ENCODE measurements at regions not wholly inside any gene's neighbourhood (a gene's known extent, or its start where the extent isn't known, plus 50 kb on each side); places are given as distances from the start of the nearest gene placed in this dataset.
"Not testable (repeated sequence)": the region's sequence is repeated elsewhere in the genome, so short reads cannot be mapped to it uniquely, and the experiment has no call there.

GRCh38 chrX:3512150-3512549, 165.7 kb upstream of the MXRA5 start:
- not testable (repeated sequence) for H3K36me3 ChIP-seq (ENCODE audit: control insufficient read depth, insufficient read depth, low read length); H3K4me1 ChIP-seq (ENCODE audit: control insufficient read depth, insufficient read depth, low read length, poor library complexity, severe bottlenecking); H3K27ac ChIP-seq (ENCODE audit: low read depth, low read length, severe bottlenecking); H3K9me3 ChIP-seq (ENCODE audit: control insufficient read depth, low read length); H3K4me3 ChIP-seq (ENCODE audit: extremely low read depth, insufficient read depth, low read length, poor library complexity, severe bottlenecking)
- no CpG with 5 or more reads among the region's 10 CpGs for WGBS, 2 experiments (ENCODE audit: insufficient coverage in 2 of 2)

- Histone ChIP-seq H3K4me3 (ENCODE audit: extremely low read depth, insufficient read depth, low read length, poor library complexity, severe bottlenecking) (no peak overlapping the region), H3K36me3 (ENCODE audit: control insufficient read depth, insufficient read depth, low read length) (no peaks in the 10 kb centered on the region), H3K9me3 (ENCODE audit: control insufficient read depth, low read length) (no peaks in the 10 kb centered on the region), H3K27ac (ENCODE audit: low read depth, low read length, severe bottlenecking) (no peak overlapping the region), H3K4me1 (ENCODE audit: control insufficient read depth, insufficient read depth, low read length, poor library complexity, severe bottlenecking) (no peaks in the 10 kb centered on the region)
- WGBS, 2 experiments (ENCODE audit: insufficient coverage in 2 of 2) = 90% methylated on average over 2 of the region's 4 CpGs; no CpG with 5 or more reads in 1 of the 2 experiments
Observed at GRCh38 chrX:3509934-3510333, 163.5 kb upstream of the MXRA5 start.

GRCh38 chrX:3504916-3505315, 158.5 kb upstream of the MXRA5 start:
- Histone ChIP-seq H3K9me3 (ENCODE audit: control insufficient read depth, low read length) (no peaks in the 10 kb centered on the region), H3K36me3 (ENCODE audit: control insufficient read depth, insufficient read depth, low read length) (no peaks in the 10 kb centered on the region), H3K4me1 (ENCODE audit: control insufficient read depth, insufficient read depth, low read length, poor library complexity, severe bottlenecking) (no peaks in the 10 kb centered on the region), H3K27ac (ENCODE audit: low read depth, low read length, severe bottlenecking) (no peak overlapping the region), H3K4me3 (ENCODE audit: extremely low read depth, insufficient read depth, low read length, poor library complexity, severe bottlenecking) (no peak overlapping the region)
- WGBS, 2 experiments (ENCODE audit: insufficient coverage in 2 of 2) = 100% methylated on average over 1 of the region's 3 CpGs; no CpG with 5 or more reads in 1 of the 2 experiments

- WGBS, 2 experiments (ENCODE audit: insufficient coverage in 2 of 2) = 85 to 92% methylated on average over 9 of the region's 21 CpGs
- H3K27ac ChIP-seq (ENCODE audit: low read depth, low read length, severe bottlenecking) = no peak overlapping the region
- H3K9me3 ChIP-seq (ENCODE audit: control insufficient read depth, low read length) = no peaks in the 10 kb centered on the region
- no peak overlapping the region for H3K4me3 ChIP-seq (ENCODE audit: extremely low read depth, insufficient read depth, low read length, poor library complexity, severe bottlenecking)
- H3K4me1 ChIP-seq (ENCODE audit: control insufficient read depth, insufficient read depth, low read length, poor library complexity, severe bottlenecking) = no peaks in the 10 kb centered on the region
- H3K36me3 ChIP-seq (ENCODE audit: control insufficient read depth, insufficient read depth, low read length) = no peaks in the 10 kb centered on the region
Observed at GRCh38 chrX:3501833-3502535, 155.5 kb upstream of the MXRA5 start.

- 85 to 97% methylated on average over 5 of the region's 12 CpGs for WGBS, 2 experiments (ENCODE audit: insufficient coverage in 2 of 2)
Observed at GRCh38 chrX:3495836-3496769, 149.7 kb upstream of the MXRA5 start.

GRCh38 chrX:3493605-3494004, 147.2 kb upstream of the MXRA5 start:
- Histone ChIP-seq H3K36me3 (ENCODE audit: control insufficient read depth, insufficient read depth, low read length) (no peaks in the 10 kb centered on the region), H3K27ac (ENCODE audit: low read depth, low read length, severe bottlenecking) (no peak overlapping the region), H3K9me3 (ENCODE audit: control insufficient read depth, low read length) (no peaks in the 10 kb centered on the region), H3K4me3 (ENCODE audit: extremely low read depth, insufficient read depth, low read length, poor library complexity, severe bottlenecking) (no peak overlapping the region), H3K4me1 (ENCODE audit: control insufficient read depth, insufficient read depth, low read length, poor library complexity, severe bottlenecking) (no peaks in the 10 kb centered on the region)

More at GRCh38 chrX:3495836-3496769, 149.7 kb upstream of the MXRA5 start:
- not testable (repeated sequence) for H3K4me3 ChIP-seq (ENCODE audit: extremely low read depth, insufficient read depth, low read length, poor library complexity, severe bottlenecking); H3K9me3 ChIP-seq (ENCODE audit: control insufficient read depth, low read length); H3K36me3 ChIP-seq (ENCODE audit: control insufficient read depth, insufficient read depth, low read length); H3K27ac ChIP-seq (ENCODE audit: low read depth, low read length, severe bottlenecking); H3K4me1 ChIP-seq (ENCODE audit: control insufficient read depth, insufficient read depth, low read length, poor library complexity, severe bottlenecking)

GRCh38 chrX:3485727-3486126, 139.3 kb upstream of the MXRA5 start:
- Histone ChIP-seq H3K4me3 (ENCODE audit: extremely low read depth, insufficient read depth, low read length, poor library complexity, severe bottlenecking) (no peak overlapping the region), H3K4me1 (ENCODE audit: control insufficient read depth, insufficient read depth, low read length, poor library complexity, severe bottlenecking) (no peaks in the 10 kb centered on the region), H3K36me3 (ENCODE audit: control insufficient read depth, insufficient read depth, low read length) (no peaks in the 10 kb centered on the region), H3K9me3 (ENCODE audit: control insufficient read depth, low read length) (no peaks in the 10 kb centered on the region), H3K27ac (ENCODE audit: low read depth, low read length, severe bottlenecking) (no peak overlapping the region)
- WGBS, 2 experiments (ENCODE audit: insufficient coverage in 2 of 2) = 83% methylated on average over 3 of the region's 8 CpGs; no CpG with 5 or more reads in 1 of the 2 experiments

- Histone ChIP-seq H3K36me3 (ENCODE audit: control insufficient read depth, insufficient read depth, low read length) (no peaks in the 10 kb centered on the region), H3K4me3 (ENCODE audit: extremely low read depth, insufficient read depth, low read length, poor library complexity, severe bottlenecking) (no peak overlapping the region), H3K4me1 (ENCODE audit: control insufficient read depth, insufficient read depth, low read length, poor library complexity, severe bottlenecking) (no peaks in the 10 kb centered on the region), H3K9me3 (ENCODE audit: control insufficient read depth, low read length) (no peaks in the 10 kb centered on the region), H3K27ac (ENCODE audit: low read depth, low read length, severe bottlenecking) (no peak overlapping the region)
- no CpG with 5 or more reads among the region's 4 CpGs for WGBS, 2 experiments (ENCODE audit: insufficient coverage in 2 of 2)
Observed at GRCh38 chrX:3479026-3479425, 132.6 kb upstream of the MXRA5 start.

GRCh38 chrX:3476973-3477372, 130.5 kb upstream of the MXRA5 start:
- Histone ChIP-seq H3K27ac (ENCODE audit: low read depth, low read length, severe bottlenecking) (no peak overlapping the region), H3K4me3 (ENCODE audit: extremely low read depth, insufficient read depth, low read length, poor library complexity, severe bottlenecking) (no peak overlapping the region), H3K9me3 (ENCODE audit: control insufficient read depth, low read length) (no peaks in the 10 kb centered on the region), H3K4me1 (ENCODE audit: control insufficient read depth, insufficient read depth, low read length, poor library complexity, severe bottlenecking) (no peaks in the 10 kb centered on the region), H3K36me3 (ENCODE audit: control insufficient read depth, insufficient read depth, low read length) (no peaks in the 10 kb centered on the region)
- WGBS, 2 experiments (ENCODE audit: insufficient coverage in 2 of 2) = 93 to 100% methylated on average over 3 of the region's 4 CpGs

- H3K27ac ChIP-seq (ENCODE audit: low read depth, low read length, severe bottlenecking); H3K36me3 ChIP-seq (ENCODE audit: control insufficient read depth, insufficient read depth, low read length); H3K4me3 ChIP-seq (ENCODE audit: extremely low read depth, insufficient read depth, low read length, poor library complexity, severe bottlenecking); H3K4me1 ChIP-seq (ENCODE audit: control insufficient read depth, insufficient read depth, low read length, poor library complexity, severe bottlenecking); H3K9me3 ChIP-seq (ENCODE audit: control insufficient read depth, low read length): not testable (repeated sequence)
- 80 to 89% methylated on average over 4 to 6 of the region's 7 CpGs for WGBS, 2 experiments (ENCODE audit: insufficient coverage in 2 of 2)
Observed at GRCh38 chrX:3470211-3470679, 123.8 kb upstream of the MXRA5 start.

- H3K9me3 ChIP-seq (ENCODE audit: control insufficient read depth, low read length) = no peaks in the 10 kb centered on the region
- H3K27ac ChIP-seq (ENCODE audit: low read depth, low read length, severe bottlenecking) = no peak overlapping the region
- no peak overlapping the region for H3K4me3 ChIP-seq (ENCODE audit: extremely low read depth, insufficient read depth, low read length, poor library complexity, severe bottlenecking)
- H3K36me3 ChIP-seq (ENCODE audit: control insufficient read depth, insufficient read depth, low read length) = no peaks in the 10 kb centered on the region
- WGBS, 2 experiments (ENCODE audit: insufficient coverage in 2 of 2) = 100% methylated on average over 2 of the region's 2 CpGs; no CpG with 5 or more reads in 1 of the 2 experiments
- H3K4me1 ChIP-seq (ENCODE audit: control insufficient read depth, insufficient read depth, low read length, poor library complexity, severe bottlenecking) = no peaks in the 10 kb centered on the region
Observed at GRCh38 chrX:3468031-3468430, 121.6 kb upstream of the MXRA5 start.
